IPS-18c (cell line): ENCODE measurements at regions not wholly inside any gene's neighbourhood (a gene's known extent, or its start where the extent isn't known, plus 50 kb on each side); places are given as distances from the start of the nearest gene placed in this dataset.

Experiments
- H3K4me3 ChIP-seq: 2 replicates; pipeline ENCODE4 v1.7.0; 2013; ENCODE audit warnings: low read depth, mild to moderate bottlenecking, low read length, moderate library complexity; ENCODE audit not compliant: insufficient read depth
- H3K9me3 ChIP-seq: one replicate; pipeline ENCODE4 v1.6.1; 2013; ENCODE audit warnings: mild to moderate bottlenecking, low read length, moderate library complexity; ENCODE audit not compliant: control insufficient read depth, insufficient read depth

DNA sequence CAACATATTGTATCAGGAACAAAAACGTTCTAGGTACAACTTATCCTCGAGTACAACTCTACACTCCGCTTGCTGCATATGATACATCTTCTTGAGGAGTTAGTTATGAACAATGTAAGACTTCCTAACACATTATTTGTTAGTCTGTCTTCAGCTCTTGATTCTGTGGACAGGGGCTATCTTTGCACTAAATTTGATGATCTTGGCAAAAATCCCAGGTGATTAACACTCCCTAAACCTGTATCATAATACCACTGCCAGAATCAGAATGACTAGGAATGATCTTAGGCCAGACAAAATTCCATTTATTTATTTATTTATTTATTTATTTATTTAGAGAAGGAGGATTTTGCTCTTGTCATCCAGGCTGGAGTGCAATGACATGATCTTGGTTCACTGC lies 108.7 kb upstream of the AUTS2 start:
- no peak overlapping the region for H3K4me3 ChIP-seq
- no peaks in the 10 kb centered on the region for H3K9me3 ChIP-seq

- H3K4me3 ChIP-seq = no peak overlapping the region; the same call in 1 of the 2 replicates
- H3K9me3 ChIP-seq = no peaks in the 10 kb centered on the region
Measured at GRCh38 chr7:69498671-69499070, 99.6 kb upstream of the AUTS2 start.

DNA sequence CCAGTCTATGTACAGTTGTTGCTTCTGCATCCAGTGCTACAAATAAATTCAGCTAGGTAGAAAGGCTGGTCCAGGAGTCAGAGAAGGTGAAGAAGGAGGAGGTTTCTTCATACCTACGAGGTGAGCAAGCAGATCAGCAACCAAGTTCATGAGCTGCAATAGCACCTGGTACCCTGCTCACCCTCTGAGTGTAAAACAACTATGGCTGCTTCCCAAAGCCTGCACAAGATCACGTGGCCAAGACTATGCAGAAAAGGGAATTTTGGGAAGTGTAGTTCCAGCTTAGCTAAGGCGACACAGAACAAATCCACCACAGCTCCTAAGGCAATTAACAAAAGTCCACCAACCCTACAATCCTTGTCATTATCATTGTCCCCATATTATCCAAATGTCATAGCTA lies 95.9 kb upstream of the AUTS2 start:
- no peaks in the 10 kb centered on the region for H3K9me3 ChIP-seq
- H3K4me3 ChIP-seq = no peak overlapping the region; the same call in 1 of the 2 replicates

DNA sequence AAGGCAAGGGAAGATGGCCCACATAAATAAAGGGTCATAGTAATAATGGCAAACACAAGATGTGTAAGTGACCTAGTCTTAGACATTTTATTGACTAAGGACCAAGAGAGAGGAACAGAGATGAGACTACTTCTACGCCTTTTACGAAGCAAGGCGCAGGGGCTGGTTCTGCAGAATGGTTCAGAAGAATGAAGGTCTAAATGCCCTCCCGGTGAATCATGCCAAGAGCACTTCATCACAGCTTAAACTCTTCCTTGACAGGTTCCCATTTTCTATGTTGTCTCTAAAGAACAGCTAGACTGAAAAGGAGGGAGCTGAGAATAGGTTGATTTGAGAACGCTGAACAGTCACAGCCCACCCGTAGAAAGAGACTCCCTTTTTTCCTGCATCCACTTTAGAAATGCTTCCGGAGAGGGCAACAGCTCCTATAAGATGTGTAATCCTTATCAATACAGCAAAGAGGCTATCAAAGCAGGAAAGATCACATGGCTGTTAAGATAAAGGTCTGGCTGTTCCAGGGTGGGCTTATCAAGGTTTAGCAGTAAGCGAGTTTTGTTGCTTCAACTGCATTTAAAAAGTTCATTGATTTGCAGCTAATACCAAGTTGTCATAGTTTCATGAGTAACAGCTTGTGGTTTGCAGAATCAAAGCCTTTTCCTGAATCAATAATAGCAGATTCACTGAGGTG lies 93.4 kb upstream of the AUTS2 start:
- Histone ChIP-seq H3K9me3 (no peaks in the 10 kb centered on the region), H3K4me3 (no peak overlapping the region)

GRCh38 chr7:69508736-69509135 lies 89.5 kb upstream of the AUTS2 start:
- Histone ChIP-seq H3K9me3 (no peaks in the 10 kb centered on the region), H3K4me3 (no peak overlapping the region)

DNA sequence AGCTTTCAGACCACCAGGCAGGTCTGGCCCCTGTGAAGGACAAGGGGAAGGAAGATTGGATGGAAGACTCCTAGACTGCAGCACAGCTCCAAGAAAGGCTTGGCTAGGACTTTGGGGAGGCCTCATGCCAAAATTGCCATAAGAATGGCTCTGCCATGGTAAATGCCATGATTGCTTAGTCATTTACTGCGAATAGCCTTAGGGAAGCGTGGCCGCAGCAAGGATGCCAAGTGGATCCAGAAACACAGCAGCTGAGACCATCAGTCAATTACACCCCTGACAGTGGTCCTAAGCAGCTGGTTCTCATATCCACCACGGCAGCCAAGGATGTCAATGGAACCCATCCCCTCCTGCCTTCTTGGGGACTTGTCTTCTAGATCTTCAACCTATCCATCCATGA lies 88.2 kb upstream of the AUTS2 start:
- Histone ChIP-seq H3K4me3 (no peak overlapping the region), H3K9me3 (no peaks in the 10 kb centered on the region)

GRCh38 chr7:69515495-69516212 lies 82.6 kb upstream of the AUTS2 start:
- Histone ChIP-seq H3K4me3 (no peak overlapping the region), H3K9me3 (no peaks in the 10 kb centered on the region)

DNA sequence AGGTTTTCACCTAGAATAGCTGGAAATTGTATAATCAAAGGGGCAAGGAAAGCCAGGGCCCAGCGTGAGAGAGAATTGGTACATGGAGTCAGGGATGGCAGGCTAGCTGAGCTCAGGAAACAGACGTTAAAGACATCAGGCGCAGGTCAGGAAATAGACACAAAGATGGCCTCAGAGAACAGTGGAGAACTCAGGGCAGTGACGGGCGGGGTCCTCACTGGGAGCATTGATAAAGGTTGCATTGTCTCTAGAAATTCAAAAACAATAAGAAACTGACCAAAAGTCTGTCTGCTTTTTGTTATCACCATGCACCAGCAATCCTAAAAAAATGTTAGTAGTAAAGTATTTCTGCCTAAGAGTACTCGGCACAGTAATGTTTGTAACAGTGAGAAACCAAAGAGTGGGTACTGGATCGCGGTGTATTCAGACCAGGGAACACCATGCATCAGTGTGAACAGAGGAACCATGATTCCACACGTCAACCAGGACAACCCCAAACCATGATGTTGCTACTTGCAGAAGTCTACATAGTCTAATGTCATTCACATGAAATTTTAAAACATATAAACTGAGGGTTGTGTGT lies 81.9 kb upstream of the AUTS2 start:
- no peaks in the 10 kb centered on the region for H3K9me3 ChIP-seq

GRCh38 chr7:69517985-69518704 lies 80.1 kb upstream of the AUTS2 start:
- Histone ChIP-seq H3K9me3 (no peaks in the 10 kb centered on the region), H3K4me3 (no peak overlapping the region)

More for the DNA sequence above, 81.9 kb upstream of the AUTS2 start:
- no peak overlapping the region for H3K4me3 ChIP-seq

- no peaks in the 10 kb centered on the region for H3K9me3 ChIP-seq
- no peak overlapping the region for H3K4me3 ChIP-seq
Measured at GRCh38 chr7:69518705-69519077, 79.6 kb upstream of the AUTS2 start.

GRCh38 chr7:69526570-69526969 lies 71.7 kb upstream of the AUTS2 start:
- peaks cover 3% of the 10 kb centered on the region for H3K9me3 ChIP-seq
- no peak overlapping the region for H3K4me3 ChIP-seq

DNA sequence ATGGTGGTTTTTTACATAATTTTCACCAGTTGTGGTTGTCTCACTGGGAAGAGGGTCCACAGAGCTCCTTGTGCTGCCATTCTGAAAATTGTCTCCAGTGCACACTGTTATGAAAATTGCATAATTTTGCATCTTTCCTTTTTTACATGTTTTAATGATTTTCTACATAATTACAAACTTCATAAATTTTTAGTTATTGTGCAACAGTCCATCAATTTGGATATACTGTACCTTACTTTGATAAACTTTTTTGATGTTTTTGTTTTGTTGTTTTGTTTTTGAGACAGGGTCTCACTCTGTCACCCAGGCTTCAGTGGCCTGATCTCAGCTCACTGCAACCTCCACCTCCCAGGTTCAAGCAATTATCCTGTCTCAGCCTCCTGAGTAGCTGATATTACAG lies 70.6 kb upstream of the AUTS2 start:
- H3K9me3 ChIP-seq = peaks cover 3% of the 10 kb centered on the region

GRCh38 chr7:69531050-69531449 lies 67.2 kb upstream of the AUTS2 start:
- Histone ChIP-seq H3K9me3 (peaks cover 3% of the 10 kb centered on the region), H3K4me3 (no peak overlapping the region)

More for the DNA sequence above, 70.6 kb upstream of the AUTS2 start:
- H3K4me3 ChIP-seq = no peak overlapping the region

GRCh38 chr7:69534461-69535041 lies 63.7 kb upstream of the AUTS2 start:
- no peaks in the 10 kb centered on the region for H3K9me3 ChIP-seq
- no peak overlapping the region for H3K4me3 ChIP-seq

DNA sequence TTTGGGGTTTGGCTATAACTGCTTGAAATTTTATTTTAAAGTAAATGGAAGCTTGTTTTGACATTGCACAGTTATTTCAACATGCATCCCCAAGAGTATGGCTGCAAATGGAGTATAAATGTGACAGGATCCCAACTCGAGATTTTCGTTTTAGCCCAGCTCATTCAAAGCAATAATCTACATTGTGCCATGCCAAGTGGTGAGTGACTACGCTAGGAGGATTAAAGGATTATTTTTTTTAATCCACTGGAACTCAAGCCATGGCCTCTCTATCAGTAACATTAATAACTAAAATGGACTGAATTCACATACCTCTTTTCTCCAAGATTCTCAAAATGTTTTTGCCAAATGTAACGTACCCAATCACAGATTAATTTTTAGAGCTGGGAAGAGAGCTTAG lies 60.6 kb upstream of the AUTS2 start:
- Histone ChIP-seq H3K4me3 (no peak overlapping the region), H3K9me3 (no peaks in the 10 kb centered on the region)

GRCh38 chr7:69539531-69539930 lies 58.7 kb upstream of the AUTS2 start:
- no peak overlapping the region for H3K4me3 ChIP-seq
- H3K9me3 ChIP-seq = no peaks in the 10 kb centered on the region

GRCh38 chr7:69540287-69540686 lies 58.0 kb upstream of the AUTS2 start:
- no peaks in the 10 kb centered on the region for H3K9me3 ChIP-seq
- H3K4me3 ChIP-seq = no peak overlapping the region
